Stomach (tissue), 8 donors: ENCODE measurements at regions not wholly inside any gene's neighbourhood (a gene's known extent, or its start where the extent isn't known, plus 50 kb on each side); places are given as distances from the start of the nearest gene placed in this dataset.
"Not testable (repeated sequence)": the region's sequence is repeated elsewhere in the genome, so short reads cannot be mapped to it uniquely, and the experiment has no call there.

Source experiments
- DNase-seq, 2 donors: peaks; one replicate each; pipeline versions ENCODE4 v3.0.0 to v3.0.0-alpha.2; 2013 to 2019
- H3K27ac ChIP-seq, 5 donors: fragments of 200-600 bp in 4 of 5; sonication (generic) in 4 of 5; one replicate each; pipeline ENCODE4 v1.5.1; 2013 to 2019; ENCODE audit warnings: mild to moderate bottlenecking in 1 of 5, moderate library complexity in 1 of 5
- H3K27me3 ChIP-seq, 3 donors: fragments of 200-600 bp; sonication (generic); one replicate each; pipeline ENCODE4 v1.5.1; 2017 to 2019; ENCODE audit warnings: mixed run types in 1 of 3
- H3K36me3 ChIP-seq, 4 donors: fragments of 200-600 bp; sonication (generic); 1 replicate in 3 of 4; 2 replicates in 1 of 4; pipeline ENCODE4 v1.5.1; 2016 to 2019
- H3K4me1 ChIP-seq, 4 donors: fragments of 200-600 bp; sonication (generic); one replicate each; pipeline ENCODE4 v1.5.1; 2016 to 2019
- H3K4me3 ChIP-seq, 4 donors: fragments of 200-600 bp; sonication (generic) in 3 of 4; one replicate each; pipeline ENCODE4 v1.5.1; 2016 to 2019; ENCODE audit warnings: mild to moderate bottlenecking in 1 of 4
- H3K9me3 ChIP-seq, 4 donors: fragments of 200-600 bp; sonication (generic); one replicate each; pipeline ENCODE4 v1.5.1; 2016 to 2019
- CTCF ChIP-seq, 7 experiments: fragments of 450-650 bp in 4 of 7; fragments of 200-600 bp in 3 of 7; sonication (generic) in 3 of 7; IDR thresholded peaks; one replicate each; pipeline ENCODE4 v1.5.1; 2016 to 2019; ENCODE audit warnings: antibody characterized with exemption in 7 of 7, control low read depth in 2 of 7, mild to moderate bottlenecking in 1 of 7
- EP300 ChIP-seq: sonication (generic); formaldehyde crosslinking; IDR thresholded peaks from one replicate; pipeline ENCODE4 v1.6.1; 2017; ENCODE audit warnings: antibody characterized with exemption
- POLR2A ChIP-seq, 4 donors: fragments of 450-650 bp; IDR thresholded peaks; one replicate each; pipeline ENCODE4 v1.6.1; 2016; ENCODE audit warnings: antibody characterized with exemption in 4 of 4, control low read depth in 2 of 4, mild to moderate bottlenecking in 1 of 4, moderate library complexity in 1 of 4
- POLR2AphosphoS5 ChIP-seq, 3 donors: sonication (generic); formaldehyde crosslinking; IDR thresholded peaks; one replicate each; pipeline ENCODE4 v1.6.1; 2016; ENCODE audit warnings: antibody characterized with exemption in 3 of 3
- WGBS, 5 donors: extraction: QIAGEN DNeasy Blood & Tissue Kit in 3 of 5; methylation state at CpG; one replicate each; pipeline versions ENCODE4 v1.1.5 to v1.1.7; 2013 to 2018; 5-methylcytosine and 5-hydroxymethylcytosine counted together
- intact Hi-C: fragments of 100-400 bp; cut with DNase I; formaldehyde crosslinking; loops from one replicate; pipeline ENCODE4 v1.15.1; 2023; ENCODE audit warnings: low total_unique reads
- donor health status: healthy with polysubstance abuse.
- donor health status: Bipolar disorder and iron deficiency.
- donor health status: healthy.

DNA sequence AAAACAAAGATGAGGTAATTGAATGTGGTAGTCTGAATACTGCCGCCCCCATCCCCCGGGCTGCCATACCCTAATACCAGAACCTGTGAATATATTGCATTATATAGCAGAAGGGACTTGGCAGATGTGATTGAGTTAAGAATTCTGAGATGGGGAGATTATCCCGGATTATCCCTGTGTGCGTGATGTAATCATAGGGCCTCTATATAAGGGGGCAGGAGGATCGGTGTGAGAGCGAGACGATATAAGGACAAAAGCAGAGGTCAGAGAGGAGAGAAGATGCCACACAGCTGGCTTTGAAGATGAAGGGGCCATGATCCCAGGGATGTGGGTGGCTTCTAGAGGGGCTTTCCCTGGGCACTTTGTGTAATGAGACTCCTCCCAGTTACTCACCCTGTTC lies 101.7 kb upstream of the TLE1 start:
- no peaks in the 10 kb centered on the region for H3K27me3 ChIP-seq
- no peaks in the 10 kb centered on the region for H3K36me3 ChIP-seq
- peaks cover 0 to 11% (median 7%) of the 10 kb centered on the region in 4 donors for H3K4me1 ChIP-seq
- no peaks in the 10 kb centered on the region for H3K9me3 ChIP-seq
- TF ChIP-seq EP300, result no peak
- no peak for TF ChIP-seq CTCF (IDR thresholded peaks at IDR 0.05)
- no peak for TF ChIP-seq POLR2AphosphoS5 (IDR thresholded peaks at IDR 0.05)
- TF ChIP-seq POLR2A (IDR thresholded peaks at IDR 0.05), result no peak
- no peak for DNase-seq
- no peak overlapping the region for H3K27ac ChIP-seq
- 87 to 96% (median 94%) methylated on average over 7 of the region's 7 CpGs for WGBS, 5 donors
- no peak overlapping the region for H3K4me3 ChIP-seq
- intact Hi-C loops, result no loop called here

GRCh38 chr9:81798606-81799005 lies 109.3 kb upstream of the TLE1 start:
- no peak for TF ChIP-seq POLR2A (IDR thresholded peaks at IDR 0.05)
- no peak for TF ChIP-seq CTCF (IDR thresholded peaks at IDR 0.05)
- TF ChIP-seq POLR2AphosphoS5 (IDR thresholded peaks at IDR 0.05), result no peak
- TF ChIP-seq EP300, result no peak
- intact Hi-C loops, result no loop called here
- peak overlapping the region in 1 of 5 donors; percentile 1 for H3K27ac ChIP-seq
- H3K27me3 ChIP-seq, result no peaks in the 10 kb centered on the region
- DNase-seq, result no peak
- no peaks in the 10 kb centered on the region for H3K36me3 ChIP-seq
- 15 to 35% (median 30%) methylated on average over 3 of the region's 3 CpGs for whole genome bisulfite sequencing, 5 donors
- H3K4me1 ChIP-seq, result peaks cover 0 to 9% (median 4%) of the 10 kb centered on the region in 4 donors
- H3K9me3 ChIP-seq, result no peaks in the 10 kb centered on the region
- no peak overlapping the region for H3K4me3 ChIP-seq

DNA sequence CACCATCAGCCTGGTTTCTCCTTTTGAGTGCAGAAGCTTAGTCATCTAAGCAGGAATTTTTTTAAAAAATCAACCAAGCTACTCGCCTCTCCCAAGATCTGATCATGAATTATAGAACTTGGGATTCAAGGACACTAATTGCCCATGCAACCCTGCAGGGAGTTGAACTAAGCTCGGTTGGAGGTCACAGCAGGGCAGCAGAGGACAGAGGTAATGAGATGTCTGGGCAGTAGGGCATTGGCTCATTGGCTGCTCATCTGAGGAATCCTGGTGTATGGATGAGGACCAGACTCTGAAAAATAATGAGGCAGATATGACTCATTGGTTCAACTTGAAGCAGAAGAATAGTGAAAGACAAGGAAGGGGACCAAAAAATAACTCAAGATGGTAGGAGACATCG lies 111.8 kb upstream of the TLE1 start:
- H3K27me3 ChIP-seq, result no peaks in the 10 kb centered on the region
- no peaks in the 10 kb centered on the region for H3K36me3 ChIP-seq
- DNase-seq, result no peak
- TF ChIP-seq CTCF (IDR thresholded peaks at IDR 0.05) (no peak), EP300 (no peak)
- H3K9me3 ChIP-seq, result no peaks in the 10 kb centered on the region
- WGBS, 5 donors, result 64 to 76% (median 72%) methylated on average over 3 of the region's 3 CpGs
- intact Hi-C loops, result no loop called here
- peaks cover 0 to 9% (median 4%) of the 10 kb centered on the region in 4 donors for H3K4me1 ChIP-seq
- H3K27ac ChIP-seq, result peak overlapping the region in 1 of 5 donors; percentile 60
- no peak overlapping the region for H3K4me3 ChIP-seq

DNA sequence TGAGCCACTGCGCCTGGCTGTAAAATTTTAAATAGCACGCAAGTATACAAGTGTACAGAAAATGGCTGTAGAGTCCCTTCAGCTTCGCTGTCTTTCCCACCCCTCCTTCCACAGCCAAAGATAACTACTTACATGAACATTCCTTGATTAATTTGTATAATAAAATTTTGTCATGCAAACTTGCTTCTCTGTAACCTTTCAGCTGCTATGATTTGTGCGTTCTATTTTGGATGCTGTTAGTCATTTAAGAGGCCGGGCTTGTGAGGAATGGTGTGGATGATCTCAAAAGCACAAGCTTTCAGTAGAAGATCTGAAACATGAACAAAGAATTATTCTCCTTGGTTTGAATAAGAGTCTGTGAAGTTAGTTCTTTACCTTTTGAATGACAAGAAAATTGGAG lies 115.0 kb upstream of the TLE1 start:
- TF ChIP-seq POLR2A (IDR thresholded peaks at IDR 0.05) (no peak), POLR2AphosphoS5 (IDR thresholded peaks at IDR 0.05) (peak in 1 of 3 donors; percentile 10), CTCF (IDR thresholded peaks at IDR 0.05) (no peak)
- no peak overlapping the region for H3K4me3 ChIP-seq
- peaks cover 0 to 9% (median 2%) of the 10 kb centered on the region in 4 donors for H3K4me1 ChIP-seq
- no peak for DNase-seq
- no peaks in the 10 kb centered on the region for H3K9me3 ChIP-seq
- H3K27me3 ChIP-seq, result no peaks in the 10 kb centered on the region
- intact Hi-C loops, result no loop called here
- WGBS, 5 donors, result 80 to 91% (median 89%) methylated on average over 5 of the region's 5 CpGs
- no peaks in the 10 kb centered on the region for H3K36me3 ChIP-seq
- peak overlapping the region in 1 of 5 donors; percentile 20 for H3K27ac ChIP-seq

GRCh38 chr9:81811688-81812087 lies 116.5 kb upstream of the SPATA31D4 start:
- H3K4me3 ChIP-seq, H3K36me3 ChIP-seq, intact Hi-C loops, H3K9me3 ChIP-seq, H3K27ac ChIP-seq, DNase-seq, H3K27me3 ChIP-seq: not testable (repeated sequence)
- 93 to 99% (median 97%) methylated on average over 3 of the region's 3 CpGs for WGBS, 5 donors
- H3K4me1 ChIP-seq, result peaks cover 14 to 27% (median 24%) of the 10 kb centered on the region in 4 donors
